ENCODE measurements at regions not wholly inside any gene's neighbourhood (a gene's known extent, or its start where the extent isn't known, plus 50 kb on each side); places are given as distances from the start of the nearest gene placed in this dataset.

DNA sequence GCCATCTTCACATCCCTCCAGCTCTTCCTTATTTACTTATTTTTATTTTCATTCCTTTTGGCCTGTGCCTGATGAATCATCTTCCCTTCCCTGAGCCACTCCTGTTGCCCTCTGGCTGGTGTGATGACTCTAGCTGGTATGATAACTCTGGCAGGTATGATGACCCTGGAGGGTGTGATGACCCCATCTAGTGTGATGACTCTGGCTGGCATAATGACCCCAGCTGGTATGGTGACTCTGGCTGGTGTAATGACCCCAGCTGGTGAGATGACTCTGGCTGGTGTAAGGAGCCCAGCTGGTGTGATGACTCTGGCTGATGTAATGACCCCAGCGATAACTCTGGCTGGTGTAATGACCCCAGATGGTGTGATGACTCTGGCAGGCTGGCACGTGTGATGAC is 426.8 kb downstream of the QKI start:
- no peak for DNase-seq

DNA sequence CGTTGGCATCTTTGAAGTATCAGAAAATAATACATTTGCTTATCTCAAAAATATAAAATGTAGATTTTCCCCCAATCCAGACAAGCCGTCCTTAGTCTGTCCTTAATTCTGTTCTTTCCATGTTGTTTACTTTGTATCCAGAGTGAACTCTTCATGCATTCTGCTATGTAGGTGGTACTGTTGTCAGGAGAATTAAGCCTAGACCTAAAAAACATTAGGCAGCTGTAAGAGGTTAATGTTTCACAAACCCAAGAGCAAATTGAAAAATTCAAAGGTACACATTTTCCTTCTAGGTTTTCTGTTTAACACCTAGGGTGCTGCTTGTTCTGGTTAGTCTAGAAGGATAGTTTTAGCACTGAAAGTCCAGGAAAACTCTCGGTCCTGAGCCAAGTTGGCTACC is 426.4 kb downstream of the QKI start:
- no peak for DNase-seq

- no peak for DNase-seq
These were observed 424.8 kb downstream of the QKI start for GRCh38 chr6:163839296-163839695.

DNA sequence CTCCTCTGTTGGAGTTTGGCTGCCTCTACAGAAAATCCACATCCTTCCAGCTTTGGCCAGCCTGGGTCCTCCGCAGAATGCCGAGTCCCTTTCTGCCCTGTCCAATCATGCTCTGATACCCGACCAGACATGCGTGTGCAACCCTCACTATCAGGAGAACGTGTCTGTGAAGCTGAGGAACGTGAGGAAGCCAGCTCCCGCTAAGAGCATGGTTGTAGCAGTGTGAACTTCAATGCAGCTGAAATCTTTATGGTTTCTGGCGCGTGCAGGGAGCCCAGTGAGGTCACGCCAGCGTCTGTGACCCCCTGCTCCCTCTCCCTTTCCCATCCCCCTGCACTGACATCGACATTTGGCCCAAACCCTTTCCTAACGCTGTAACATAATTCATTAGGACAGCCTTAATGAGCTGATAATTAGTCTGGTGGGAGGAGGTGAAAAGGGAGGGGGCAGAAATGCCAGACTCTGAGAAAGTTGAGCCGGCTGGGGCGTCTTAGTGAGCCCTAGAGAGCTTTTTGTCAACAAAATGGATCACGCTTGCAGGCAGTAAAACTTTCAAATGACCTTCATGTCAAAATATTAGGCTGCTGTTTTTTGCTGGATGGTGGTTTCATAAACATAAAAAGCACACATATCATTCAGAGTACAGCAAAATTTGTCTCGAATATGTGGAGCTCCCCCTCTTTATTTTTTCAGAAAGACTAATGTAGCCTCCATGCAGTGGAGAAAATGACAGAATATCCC is 423.3 kb downstream of the QKI start:
- no peak for DNase-seq

- no peak for DNase-seq
These were observed 422.6 kb downstream of the QKI start for GRCh38 chr6:163836876-163837690.

DNA sequence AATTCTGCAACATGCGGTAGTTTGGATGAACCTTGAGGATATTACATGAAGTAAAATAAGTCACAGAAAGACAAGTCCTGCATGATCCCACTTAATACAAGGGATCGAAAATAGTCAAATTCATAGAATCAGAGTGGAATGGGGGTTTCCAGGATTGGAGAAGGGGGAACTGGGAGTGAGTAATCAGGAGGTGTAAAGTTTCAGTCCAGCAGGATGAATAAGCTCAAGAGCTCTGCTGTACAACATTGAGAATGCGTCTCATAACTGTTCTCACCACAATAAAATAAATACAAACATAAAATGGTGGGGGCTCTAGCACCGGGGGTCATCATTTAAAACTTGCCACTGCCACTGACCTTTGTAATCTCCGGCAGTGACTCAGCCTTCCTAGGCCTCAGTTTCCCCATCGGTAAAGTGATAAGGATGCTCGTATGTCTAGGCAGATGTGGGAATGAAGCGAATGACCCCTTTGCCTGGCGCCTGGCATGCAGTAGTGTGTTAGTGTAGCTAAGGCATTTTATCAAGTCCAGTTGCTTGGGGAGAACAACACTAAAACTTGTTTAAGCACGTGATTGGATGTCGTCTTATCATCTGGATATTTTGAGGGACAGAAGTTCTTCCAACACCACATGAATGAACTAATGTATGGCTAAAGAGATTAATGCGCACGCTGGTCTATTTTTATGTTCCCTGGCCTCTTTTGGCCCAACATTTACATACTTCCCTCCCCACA is 421.1 kb downstream of the QKI start:
- no peak for DNase-seq

GRCh38 chr6:163834226-163834970 is 419.9 kb downstream of the QKI start:
- no peak for DNase-seq

DNA sequence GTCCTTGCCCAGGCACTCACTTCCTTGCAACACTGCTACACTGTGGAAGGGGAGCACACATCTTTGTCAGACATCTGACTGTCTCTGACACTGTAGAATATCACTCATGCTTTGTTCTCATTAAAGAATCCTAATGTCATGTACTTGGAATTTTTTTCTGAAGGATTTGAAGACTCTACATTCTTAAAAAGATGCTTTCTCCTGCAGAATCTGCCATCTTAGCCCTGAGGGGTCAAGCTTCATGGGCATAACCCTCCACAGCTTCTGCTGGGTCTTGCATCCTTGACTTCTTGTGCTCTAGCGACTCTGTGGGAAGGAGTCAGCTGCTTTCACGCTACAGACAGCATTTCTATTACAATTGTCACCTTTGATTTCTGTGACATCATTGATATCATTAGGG is 417.2 kb downstream of the QKI start:
- DNase-seq: no peak

DNA sequence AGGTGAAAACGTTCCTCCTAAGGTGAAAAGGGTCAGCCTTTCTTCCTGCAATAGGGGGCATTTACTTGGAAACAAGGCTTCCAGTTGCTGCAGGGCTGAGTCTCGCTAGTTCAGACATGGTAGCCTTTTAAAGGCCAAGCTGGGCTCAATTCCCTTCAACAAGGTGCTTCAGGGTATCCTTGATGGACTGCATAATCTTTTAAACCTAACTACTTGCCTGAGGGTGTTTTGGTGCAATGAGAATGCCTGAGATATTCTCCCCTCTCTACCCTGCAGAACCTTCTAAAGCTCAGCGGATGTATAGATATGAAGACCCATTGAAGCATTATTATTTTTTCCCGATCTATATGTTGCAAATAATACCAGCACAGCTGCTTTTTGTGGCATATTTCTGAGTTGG is 416.1 kb downstream of the QKI start:
- no peak for DNase-seq

DNA sequence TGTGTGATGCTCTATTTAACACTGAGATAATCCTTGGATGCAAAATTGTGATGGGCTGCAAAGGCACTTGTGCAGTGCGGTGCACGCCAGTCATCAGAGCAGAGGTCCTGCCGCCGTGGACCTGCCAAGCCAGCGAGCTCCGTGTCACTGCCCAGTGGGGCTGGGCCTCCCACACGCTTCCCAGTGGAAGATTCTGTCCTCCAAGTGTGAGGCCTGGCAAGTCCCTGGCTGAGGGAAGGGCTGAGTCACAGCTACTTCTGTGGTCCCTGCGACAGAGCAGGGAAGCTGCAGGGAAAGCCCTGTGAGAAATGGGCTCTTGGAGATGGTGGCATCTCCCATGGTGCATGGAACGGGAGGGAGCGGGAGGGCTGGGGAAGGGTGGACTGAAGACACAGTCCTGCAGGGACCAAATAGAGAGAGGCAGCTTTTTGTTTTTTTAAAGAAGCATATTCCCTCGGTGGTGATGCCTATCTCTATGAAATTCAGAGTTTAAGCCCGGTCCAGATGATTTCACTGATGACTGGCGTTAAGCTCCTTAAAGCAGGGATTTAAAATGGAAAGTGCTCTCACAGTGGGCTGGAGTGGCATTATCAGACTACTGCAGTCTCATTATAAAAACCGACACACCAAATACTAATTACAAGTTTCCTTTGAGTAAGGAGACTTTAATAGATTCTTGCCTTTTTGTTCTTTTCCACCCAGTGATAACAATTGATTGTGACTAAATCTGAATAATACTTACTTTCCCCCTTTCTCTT is 413.7 kb downstream of the QKI start:
- DNase-seq: no peak

DNA sequence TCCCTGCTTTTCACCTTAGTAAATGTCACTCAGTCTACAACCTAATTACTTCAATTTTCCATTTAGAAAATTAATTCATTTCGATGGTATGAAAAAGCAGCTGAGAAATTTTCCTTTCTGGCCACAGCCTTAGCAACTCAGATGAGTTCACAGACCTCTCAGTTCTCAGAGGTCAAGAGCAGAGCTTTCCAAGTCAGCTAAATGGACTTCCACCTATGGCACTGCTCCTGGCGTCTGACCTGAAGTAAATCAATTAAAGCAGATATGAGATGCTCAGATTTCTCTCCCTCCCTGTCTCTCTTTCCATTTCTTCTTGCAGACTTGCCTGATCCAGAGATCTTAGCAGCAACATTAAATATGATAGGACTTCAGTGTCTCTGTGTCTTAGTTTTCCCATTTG is 412.6 kb downstream of the QKI start:
- no peak for DNase-seq

- DNase-seq: no peak
These were observed 412.1 kb downstream of the QKI start for GRCh38 chr6:163826629-163827028.

- no peak for DNase-seq
These were observed 410.5 kb downstream of the QKI start for GRCh38 chr6:163825033-163825432.

DNA sequence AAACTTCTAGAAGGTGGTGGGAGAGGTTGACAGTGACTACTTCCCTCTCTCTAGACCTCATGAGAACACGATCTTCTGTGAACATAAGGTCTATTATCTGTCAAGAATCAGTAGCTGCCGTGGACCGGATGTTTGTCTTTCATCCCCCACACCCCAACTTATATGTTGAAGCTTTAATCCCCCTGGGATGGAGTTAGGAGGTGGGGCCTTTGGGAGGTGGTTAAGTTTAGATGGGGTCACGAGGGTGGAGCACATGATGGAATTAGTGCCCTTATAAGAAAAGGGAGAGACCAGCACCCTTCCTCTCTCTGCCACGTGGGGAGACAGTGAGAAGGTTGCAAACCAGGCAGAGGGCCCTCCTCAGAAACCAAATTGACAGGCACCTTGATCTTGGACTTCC is 409.1 kb downstream of the QKI start:
- no peak for DNase-seq

DNA sequence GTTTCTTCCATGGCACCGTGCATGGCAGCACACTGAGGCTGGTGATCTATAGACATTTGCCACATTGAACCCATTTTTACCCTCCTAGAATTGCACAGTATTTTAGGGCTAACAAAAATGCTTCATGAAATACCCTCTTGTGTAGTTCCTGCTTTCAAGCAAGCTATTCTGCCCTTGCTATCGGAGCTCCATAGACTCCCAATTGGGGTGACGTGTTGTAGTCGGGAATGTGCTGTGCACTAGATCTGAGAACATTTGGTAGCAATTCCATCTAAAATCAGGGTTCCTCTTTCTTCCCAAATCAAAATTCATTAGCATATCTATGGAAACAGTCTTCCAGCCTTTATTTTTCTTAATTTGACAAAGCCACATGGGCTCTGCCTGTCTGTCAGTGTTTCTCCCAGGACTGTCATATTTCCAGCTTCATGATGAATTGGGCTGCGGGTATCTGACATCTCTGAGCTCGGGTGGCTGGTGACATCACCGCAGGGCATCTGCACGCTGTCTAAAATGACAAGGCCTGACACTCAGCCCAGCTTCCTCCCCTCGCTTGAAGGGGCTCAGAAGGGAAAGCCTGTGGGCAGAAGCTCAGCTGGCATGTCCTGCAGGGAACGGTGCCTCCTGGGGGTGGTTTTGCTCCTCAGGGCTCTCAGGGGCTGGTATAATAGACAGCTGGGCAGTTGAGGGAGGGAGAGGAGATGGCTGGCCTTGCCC is 406.4 kb downstream of the QKI start:
- DNase-seq: no peak

GRCh38 chr6:163820171-163820570 is 405.7 kb downstream of the QKI start:
- no peak for DNase-seq

- no peak for DNase-seq
These were observed 404.2 kb downstream of the QKI start for GRCh38 chr6:163818719-163819118.

DNA sequence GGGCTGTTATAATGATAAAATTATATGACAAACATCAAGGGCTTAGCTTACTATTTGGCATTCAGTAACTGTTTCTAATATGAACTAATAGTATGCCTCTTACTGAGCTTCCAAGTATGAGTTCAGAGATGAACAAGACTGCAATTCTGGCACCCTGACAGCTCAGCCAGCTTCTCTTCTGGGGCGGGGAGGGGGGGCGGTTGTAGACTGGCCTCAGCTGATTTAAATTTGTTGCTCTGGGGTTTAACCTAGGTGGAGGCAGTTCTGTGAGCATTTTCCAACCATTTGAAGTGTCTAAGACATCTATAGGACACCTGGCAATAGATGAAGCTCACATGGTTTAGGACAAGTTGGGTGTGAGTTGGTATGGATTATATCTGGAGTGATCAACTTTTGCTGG is 401.9 kb downstream of the QKI start:
- DNase-seq: no peak

- no peak for DNase-seq
These were observed 401.3 kb downstream of the QKI start for GRCh38 chr6:163815796-163816195.

DNA sequence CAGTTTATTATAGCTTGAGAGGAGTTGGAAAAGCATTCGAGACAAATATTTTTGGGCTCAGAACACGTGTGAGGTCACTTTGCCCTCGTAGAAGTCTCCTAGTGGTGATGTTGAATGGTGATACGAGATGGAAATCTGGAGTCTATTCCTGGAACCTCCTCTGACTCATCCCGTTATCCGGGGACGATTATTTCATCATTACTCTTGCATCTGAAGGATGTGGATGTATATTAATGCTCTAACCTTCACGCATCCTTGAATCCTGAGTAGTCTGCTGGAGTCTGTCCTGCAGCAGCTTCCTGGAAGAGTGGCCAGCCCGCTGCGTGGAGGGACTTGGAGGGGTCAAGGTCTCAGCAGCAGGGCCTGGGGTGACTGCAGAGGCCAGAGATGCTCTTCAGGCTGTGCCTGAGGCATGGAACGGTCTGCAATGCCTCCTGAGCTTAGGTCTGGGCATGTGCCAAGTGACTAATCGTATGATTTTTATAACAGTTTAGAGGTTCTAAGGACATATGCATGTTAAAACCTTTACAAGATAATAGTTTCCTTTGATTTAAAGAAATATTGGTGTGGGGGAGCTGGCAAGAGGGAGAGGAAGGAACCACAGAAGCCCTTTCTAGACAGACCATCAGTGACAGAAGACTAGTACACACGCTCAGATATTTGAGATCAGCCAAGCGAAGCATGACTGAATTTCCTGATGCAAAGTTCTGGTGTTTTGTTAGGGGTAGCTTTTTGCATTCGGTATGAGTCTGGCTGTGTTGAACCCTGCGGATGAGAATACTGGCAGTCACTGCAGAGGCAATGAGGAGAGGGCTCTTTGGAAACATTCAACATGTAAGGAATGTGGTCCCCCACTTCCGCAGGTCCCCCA is 400.2 kb downstream of the QKI start:
- no peak for DNase-seq
